ENCODE measurements at regions not wholly inside any gene's neighbourhood (a gene's known extent, or its start where the extent isn't known, plus 50 kb on each side); places are given as distances from the start of the nearest gene placed in this dataset.

- Histone ChIP-seq H3K4me2 (ENCODE audit: low read length) (no peak overlapping the region), H3K9me2 (ENCODE audit: insufficient read depth) (no peaks in the 10 kb centered on the region), H3K36me3 (ENCODE audit: control insufficient read depth in 1 of 2, insufficient read depth in 2 of 2, low read length in 2 of 2) (no peaks in the 10 kb centered on the region), H3K9me3 (ENCODE audit: control insufficient read depth in 1 of 2, insufficient read depth in 1 of 2, low read depth in 1 of 2, low read length in 2 of 2) (no peaks in the 10 kb centered on the region), H4K20me1 (ENCODE audit: insufficient read depth) (no peaks in the 10 kb centered on the region), H3K79me2 (ENCODE audit: insufficient read depth, low read length) (no peaks in the 10 kb centered on the region), H3K4me1 (ENCODE audit: control insufficient read depth in 1 of 2, insufficient read depth in 2 of 2, low read length in 2 of 2) (peaks cover 25 to 53% of the 10 kb centered on the region in 2 experiments), H3K9ac (ENCODE audit: low read length) (no peak overlapping the region), H3K4me3 (replicated peaks in 1 of 2; ENCODE audit: low read depth in 1 of 2, low read length in 2 of 2) (no peak overlapping the region), H2AFZ (ENCODE audit: low read depth, low read length, poor library complexity, severe bottlenecking) (no peak overlapping the region), H3K27ac (ENCODE audit: low read depth, low read length) (no peak overlapping the region), H3K27me3 (ENCODE audit: insufficient read depth, low read length) (no peaks in the 10 kb centered on the region)
- CTCF ChIA-PET, result no interaction called here
- POLR2A ChIA-PET, result no interaction called here
- TF ChIP-seq ZBTB33 (IDR thresholded peaks at IDR 0.05; ENCODE audit: extremely low read depth, insufficient replicate concordance, low read length) (no peak), MAX (IDR thresholded peaks at IDR 0.05) (no peak)
- BruUV-seq (replicated peaks), result no TSS peak
- RAD21 ChIA-PET (ENCODE audit: low non-redundant PET in 1 of 2, low total read pairs in 2 of 2, uncharacterized antibody in 2 of 2, unreplicated experiment in 2 of 2), result no interaction called here
- DNase-seq (ENCODE audit: low read depth, low spot score) (no peak), ATAC-seq (no peak)
- intact Hi-C loops (cut with micrococcal nuclease), result no loop called here
Observed at GRCh38 chr1:30656171-30656940, 67.0 kb downstream of the MATN1 start.

GRCh38 chr1:30655672-30656071 is 67.7 kb downstream of the MATN1 start:
- H3K27me3 ChIP-seq (ENCODE audit: insufficient read depth, low read length), result no peaks in the 10 kb centered on the region
- no peak overlapping the region for H3K4me2 ChIP-seq (ENCODE audit: low read length)
- no peaks in the 10 kb centered on the region for H4K20me1 ChIP-seq (ENCODE audit: insufficient read depth)
- intact Hi-C loops (cut with micrococcal nuclease), result no loop called here
- ChIA-PET POLR2A (no interaction called here), CTCF (no interaction called here), RAD21 (ENCODE audit: low non-redundant PET in 1 of 2, low total read pairs in 2 of 2, uncharacterized antibody in 2 of 2, unreplicated experiment in 2 of 2) (no interaction called here)
- H3K79me2 ChIP-seq (ENCODE audit: insufficient read depth, low read length), result no peaks in the 10 kb centered on the region
- no peak overlapping the region for H3K4me3 ChIP-seq (replicated peaks in 1 of 2; ENCODE audit: low read depth in 1 of 2, low read length in 2 of 2)
- no peaks in the 10 kb centered on the region for H3K9me3 ChIP-seq (ENCODE audit: control insufficient read depth in 1 of 2, insufficient read depth in 1 of 2, low read depth in 1 of 2, low read length in 2 of 2)
- H3K36me3 ChIP-seq (ENCODE audit: control insufficient read depth in 1 of 2, insufficient read depth in 2 of 2, low read length in 2 of 2), result no peaks in the 10 kb centered on the region
- H3K9me2 ChIP-seq (ENCODE audit: insufficient read depth), result no peaks in the 10 kb centered on the region
- TF ChIP-seq ZFX (IDR thresholded peaks at IDR 0.05), result no peak
- peak in 2 of 3 experiments; percentile 2 to 21; a peak in 1 of 6 replicates for TF ChIP-seq CTCF (IDR thresholded peaks at IDR 0.05 in 2 of 3, conservative IDR thresholded peaks at IDR 0.05 in 1 of 3; ENCODE audit: borderline replicate concordance in 1 of 3, insufficient read depth in 1 of 3, low read depth in 2 of 3, low read length in 2 of 3)
- TF ChIP-seq MAX (IDR thresholded peaks at IDR 0.05), result peak; percentile 74
- H3K9ac ChIP-seq (ENCODE audit: low read length), result no peak overlapping the region
- H3K4me1 ChIP-seq (ENCODE audit: control insufficient read depth in 1 of 2, insufficient read depth in 2 of 2, low read length in 2 of 2), result peaks cover 25 to 60% of the 10 kb centered on the region in 2 experiments
- DNase-seq (ENCODE audit: low read depth, low spot score) (no peak), ATAC-seq (no peak)
- H2AFZ ChIP-seq (ENCODE audit: low read depth, low read length, poor library complexity, severe bottlenecking), result no peak overlapping the region
- BruUV-seq (replicated peaks), result no TSS peak
- no peak overlapping the region for H3K27ac ChIP-seq (ENCODE audit: low read depth, low read length)

All from HCT116 (cell line).